ENCODE measurements at regions not wholly inside any gene's neighbourhood (a gene's known extent, or its start where the extent isn't known, plus 50 kb on each side); places are given as distances from the start of the nearest gene placed in this dataset.

- no peaks in the 10 kb centered on the region for H4K20me1 ChIP-seq (ENCODE audit: insufficient read depth)
- H3K9me2 ChIP-seq (ENCODE audit: insufficient read depth, low read length), result no peaks in the 10 kb centered on the region
- H2AFZ ChIP-seq (ENCODE audit: low read depth, low read length), result no peak overlapping the region
- no peak overlapping the region for H3K27ac ChIP-seq (ENCODE audit: low read length)
- no peak for TF ChIP-seq EZH2 (IDR thresholded peaks at IDR 0.05; ENCODE audit: borderline replicate concordance, insufficient read depth, low read length, poor library complexity, severe bottlenecking)
- no peak for TF ChIP-seq RAD21 (conservative IDR thresholded peaks at IDR 0.05)
- TF ChIP-seq CTCF (IDR thresholded peaks at IDR 0.05; ENCODE audit: poor library complexity, severe bottlenecking), result no peak
- no peak for TF ChIP-seq TAF1 (IDR thresholded peaks at IDR 0.05; ENCODE audit: low read depth)
- TF ChIP-seq EP300 (conservative IDR thresholded peaks at IDR 0.05; ENCODE audit: poor library complexity, severe bottlenecking), result no peak
- TF ChIP-seq MXI1 (conservative IDR thresholded peaks at IDR 0.05; ENCODE audit: poor library complexity, severe bottlenecking), result no peak
- TF ChIP-seq REST (IDR thresholded peaks at IDR 0.05; ENCODE audit: borderline replicate concordance), result no peak
- no peak for TF ChIP-seq SMC3 (conservative IDR thresholded peaks at IDR 0.05; ENCODE audit: poor library complexity)
- no peak for TF ChIP-seq POLR2AphosphoS5 (IDR thresholded peaks at IDR 0.05)
- no peaks in the 10 kb centered on the region for H3K9me3 ChIP-seq (ENCODE audit: low read length)
- no peaks in the 10 kb centered on the region for H3F3A ChIP-seq (ENCODE audit: insufficient read depth, low read length, poor library complexity, severe bottlenecking)
- no peak overlapping the region for H3K4me3 ChIP-seq (ENCODE audit: low read length)
- no peak overlapping the region for H3K9ac ChIP-seq (ENCODE audit: low read length)
- no peaks in the 10 kb centered on the region for H3K27me3 ChIP-seq (ENCODE audit: insufficient read depth, low read depth, low read length)
- no peak overlapping the region for H3K4me2 ChIP-seq (ENCODE audit: low read length)
- no peaks in the 10 kb centered on the region for H3K79me2 ChIP-seq (replicated peaks; ENCODE audit: insufficient read depth, low read length)
- no peaks in the 10 kb centered on the region for H3K36me3 ChIP-seq (ENCODE audit: insufficient read depth, low read length)
Measured at GRCh38 chr6:81120280-81120679, 632.2 kb downstream of the TENT5A start.

GRCh38 chr6:81105998-81106397 lies 646.5 kb downstream of the TENT5A start:
- Histone ChIP-seq H3K9ac (ENCODE audit: low read length) (no peak overlapping the region), H3K27ac (ENCODE audit: low read length) (no peak overlapping the region), H3K27me3 (ENCODE audit: insufficient read depth, low read depth, low read length) (no peaks in the 10 kb centered on the region), H2AFZ (ENCODE audit: low read depth, low read length) (no peak overlapping the region), H3K79me2 (replicated peaks; ENCODE audit: insufficient read depth, low read length) (no peaks in the 10 kb centered on the region), H3K4me3 (ENCODE audit: low read length) (no peak overlapping the region), H3K9me2 (ENCODE audit: insufficient read depth, low read length) (no peaks in the 10 kb centered on the region), H3K36me3 (ENCODE audit: insufficient read depth, low read length) (no peaks in the 10 kb centered on the region), H4K20me1 (ENCODE audit: insufficient read depth) (no peaks in the 10 kb centered on the region), H3K9me3 (ENCODE audit: low read length) (no peaks in the 10 kb centered on the region), H3K4me2 (ENCODE audit: low read length) (no peak overlapping the region), H3F3A (ENCODE audit: insufficient read depth, low read length, poor library complexity, severe bottlenecking) (no peaks in the 10 kb centered on the region)
- no peak for TF ChIP-seq POLR2AphosphoS5 (IDR thresholded peaks at IDR 0.05)
- TF ChIP-seq CTCF (IDR thresholded peaks at IDR 0.05; ENCODE audit: poor library complexity, severe bottlenecking), result no peak
- TF ChIP-seq EZH2 (IDR thresholded peaks at IDR 0.05; ENCODE audit: borderline replicate concordance, insufficient read depth, low read length, poor library complexity, severe bottlenecking), result no peak
- no peak for TF ChIP-seq EP300 (conservative IDR thresholded peaks at IDR 0.05; ENCODE audit: poor library complexity, severe bottlenecking)
- TF ChIP-seq TAF1 (IDR thresholded peaks at IDR 0.05; ENCODE audit: low read depth), result no peak
- no peak for TF ChIP-seq MXI1 (conservative IDR thresholded peaks at IDR 0.05; ENCODE audit: poor library complexity, severe bottlenecking)
- TF ChIP-seq REST (IDR thresholded peaks at IDR 0.05; ENCODE audit: borderline replicate concordance), result no peak
